PC-3 (cell line): ENCODE measurements at regions not wholly inside any gene's neighbourhood (a gene's known extent, or its start where the extent isn't known, plus 50 kb on each side); places are given as distances from the start of the nearest gene placed in this dataset.
A peak's percentile ranks its signal among the peaks of the same experiment; 100 is the strongest.

Experiments
- ATAC-seq: fragments of 200-7000 bp; cut with Tn5 transposase; 2 replicates; pipeline ENCODE4 v1.9.1; 2020; ENCODE audit warnings: mild to moderate bottlenecking, moderate library complexity
- BruUV-seq: library from RNA; stranded (reverse); fragments of 400-500 nt; replicated peaks from 2 replicates; lab custom pipeline; 2021; lab: Mats Ljungman, UMichigan
- CTCF ChIA-PET: fragments of 300-600 bp; sonication (Branson Sonifier 250); formaldehyde crosslinking; loops from one replicate; lab custom pipeline; 2022; ENCODE audit warnings: antibody characterized with exemption; lab: Charles Lee
- POLR2A ChIA-PET: fragments of 300-600 bp; sonication (Branson Sonifier 250); formaldehyde crosslinking; loops from one replicate; lab custom pipeline; 2022; ENCODE audit warnings: antibody characterized with exemption; ENCODE audit not compliant: unreplicated experiment; lab: Charles Lee
- DNase-seq: peaks from one replicate; pipeline ENCODE4 v3.0.0-alpha.2; 2015
- H2AFZ ChIP-seq: fragments of 300-600 bp; sonication (generic); 2 replicates; pipeline ENCODE4 v1.6.0; 2016; ENCODE audit warnings: antibody characterized with exemption, low read length
- H3F3A ChIP-seq: fragments of 300-600 bp; sonication (generic); one replicate; pipeline ENCODE4 v1.6.0; 2017; ENCODE audit warnings: antibody characterized with exemption, low read length, control low read depth, mild to moderate bottlenecking; ENCODE audit not compliant: unreplicated experiment
- H3K27ac ChIP-seq: fragments of 300-600 bp; sonication (generic); 2 replicates; pipeline ENCODE4 v1.5.1; 2016; ENCODE audit warnings: mild to moderate bottlenecking, low read length
- H3K27me3 ChIP-seq: fragments of 300-600 bp; sonication (generic); 2 replicates; pipeline ENCODE4 v1.6.1; 2016; ENCODE audit warnings: low read length, mixed read lengths
- H3K36me3 ChIP-seq: fragments of 300-600 bp; sonication (generic); 2 replicates; pipeline ENCODE4 v1.6.1; 2016; ENCODE audit warnings: low read depth, mixed run types, low read length, mixed read lengths
- H3K4me1 ChIP-seq: fragments of 300-600 bp; sonication (generic); 2 replicates; pipeline ENCODE4 v1.5.1; 2016; ENCODE audit warnings: low read length; ENCODE audit not compliant: insufficient read depth
- H3K4me2 ChIP-seq: fragments of 300-600 bp; sonication (generic); 2 replicates; pipeline ENCODE4 v1.6.0; 2016; ENCODE audit warnings: low read length
- H3K4me3 ChIP-seq: fragments of 300-600 bp; sonication (generic); 2 replicates; pipeline ENCODE4 v1.5.1; 2016; ENCODE audit warnings: mild to moderate bottlenecking, low read length, mixed read lengths
- H3K79me2 ChIP-seq: fragments of 300-600 bp; sonication (generic); 2 replicates; pipeline ENCODE4 v1.6.1; 2017; ENCODE audit warnings: low read length, mixed read lengths
- H3K9ac ChIP-seq: fragments of 300-600 bp; sonication (generic); 2 replicates; pipeline ENCODE4 v1.6.0; 2016; ENCODE audit warnings: mild to moderate bottlenecking, low read length
- H3K9me2 ChIP-seq: fragments of 300-600 bp; sonication (generic); replicated peaks from 2 replicates; pipeline ENCODE4 v1.6.1; 2016; ENCODE audit warnings: mixed run types, low read length, mixed read lengths
- H3K9me3 ChIP-seq: fragments of 300-600 bp; sonication (generic); 2 replicates; pipeline ENCODE4 v1.6.1; 2016; ENCODE audit warnings: low read length, mixed read lengths
- H4K20me1 ChIP-seq: fragments of 300-600 bp; sonication (generic); 2 replicates; pipeline ENCODE4 v1.6.1; 2016; ENCODE audit warnings: low read length, mixed read lengths
- CTCF ChIP-seq: fragments of 300-600 bp; sonication (generic); conservative IDR thresholded peaks from 2 replicates; pipeline ENCODE4 v1.5.1; 2017; ENCODE audit warnings: antibody characterized with exemption, low read depth, mild to moderate bottlenecking, low read length
- EZH2 ChIP-seq: fragments of 300-600 bp; sonication (generic); IDR thresholded peaks from one replicate; pipeline ENCODE4 v1.6.1; 2017; ENCODE audit warnings: antibody characterized with exemption, mild to moderate bottlenecking, low read length; ENCODE audit not compliant: unreplicated experiment
- EZH2phosphoT487 ChIP-seq: fragments of 300-600 bp; sonication (generic); IDR thresholded peaks from 2 replicates; pipeline ENCODE4 v1.6.1; 2018; ENCODE audit warnings: mild to moderate bottlenecking, antibody characterized with exemption, low read length, borderline replicate concordance
- intact Hi-C: fragments of 100-400 bp; cut with micrococcal nuclease; formaldehyde crosslinking; loops from 2 replicates; pipeline ENCODE4 v1.9.0; 2023

- ChIA-PET CTCF (no interaction called here), POLR2A (no interaction called here)
- BruUV-seq, result no TSS peak
- DNase-seq, result no peak
- Histone ChIP-seq H2AFZ (no peak overlapping the region), H3K79me2 (no peaks in the 10 kb centered on the region), H3K9me3 (no peaks in the 10 kb centered on the region), H3K9me2 (no peaks in the 10 kb centered on the region), H3K27me3 (no peaks in the 10 kb centered on the region), H3F3A (no peaks in the 10 kb centered on the region), H3K36me3 (no peaks in the 10 kb centered on the region), H3K9ac (no peak overlapping the region), H3K4me3 (no peak overlapping the region), H3K4me1 (peaks cover 36% of the 10 kb centered on the region), H3K4me2 (no peak overlapping the region), H3K27ac (peak overlapping the region; percentile 32; the same call in 1 of the 2 replicates), H4K20me1 (no peaks in the 10 kb centered on the region)
- intact Hi-C loops, result no loop called here
- no peak for ATAC-seq
- TF ChIP-seq EZH2, result no peak
- TF ChIP-seq CTCF, result no peak
- TF ChIP-seq EZH2phosphoT487, result no peak
These were observed 71.0 kb upstream of the NANOS1 start for GRCh38 chr10:118958559-118958958.

- ChIA-PET POLR2A (no interaction called here), CTCF (interaction anchor here (0.6 kb wide), 1 partner anchor 72 kb away, joined by 4 read pairs; no protein-coding TSS in a partner anchor)
- Histone ChIP-seq H3K27ac (peak overlapping the region; percentile 72), H3F3A (no peaks in the 10 kb centered on the region), H3K79me2 (no peaks in the 10 kb centered on the region), H3K4me2 (peak overlapping the region; percentile 67), H3K9me2 (no peaks in the 10 kb centered on the region), H3K4me1 (peaks cover 36% of the 10 kb centered on the region), H3K9me3 (no peaks in the 10 kb centered on the region), H3K27me3 (no peaks in the 10 kb centered on the region), H3K9ac (peak overlapping the region; percentile 15; the same call in 1 of the 2 replicates), H4K20me1 (no peaks in the 10 kb centered on the region), H2AFZ (no peak overlapping the region), H3K36me3 (no peaks in the 10 kb centered on the region), H3K4me3 (no peak overlapping the region)
- DNase-seq, result peak; percentile 79
- ATAC-seq, result peak; percentile 76
- TF ChIP-seq CTCF, result no peak
- no peak for TF ChIP-seq EZH2phosphoT487
- TF ChIP-seq EZH2, result no peak
- intact Hi-C loops, result no loop called here
- no TSS peak for BruUV-seq
These were observed 70.3 kb upstream of the NANOS1 start for GRCh38 chr10:118958984-118959925.
